ENCODE measurements at regions not wholly inside any gene's neighbourhood (a gene's known extent, or its start where the extent isn't known, plus 50 kb on each side); places are given as distances from the start of the nearest gene placed in this dataset.

DNA sequence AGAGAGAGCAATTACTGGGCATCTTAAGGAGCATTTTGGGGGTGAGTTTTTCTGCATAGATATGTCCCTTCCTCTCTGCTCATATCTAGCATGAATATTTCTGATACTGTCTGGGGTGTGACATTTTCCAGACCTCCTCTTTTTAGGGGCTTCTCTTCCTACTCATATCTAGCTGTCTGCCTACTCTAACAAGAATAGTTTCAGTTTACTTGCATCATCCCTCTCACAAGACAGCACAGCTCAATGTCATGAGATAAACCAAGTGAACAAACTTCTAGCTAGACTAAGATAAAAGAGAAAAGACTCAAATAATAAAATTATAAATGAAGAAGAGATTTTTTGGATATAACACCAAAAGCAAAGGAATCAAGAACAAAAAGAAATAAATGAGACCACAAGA lies 419.5 kb upstream of the SORCS1 start:
- TF ChIP-seq, protein P1, sequence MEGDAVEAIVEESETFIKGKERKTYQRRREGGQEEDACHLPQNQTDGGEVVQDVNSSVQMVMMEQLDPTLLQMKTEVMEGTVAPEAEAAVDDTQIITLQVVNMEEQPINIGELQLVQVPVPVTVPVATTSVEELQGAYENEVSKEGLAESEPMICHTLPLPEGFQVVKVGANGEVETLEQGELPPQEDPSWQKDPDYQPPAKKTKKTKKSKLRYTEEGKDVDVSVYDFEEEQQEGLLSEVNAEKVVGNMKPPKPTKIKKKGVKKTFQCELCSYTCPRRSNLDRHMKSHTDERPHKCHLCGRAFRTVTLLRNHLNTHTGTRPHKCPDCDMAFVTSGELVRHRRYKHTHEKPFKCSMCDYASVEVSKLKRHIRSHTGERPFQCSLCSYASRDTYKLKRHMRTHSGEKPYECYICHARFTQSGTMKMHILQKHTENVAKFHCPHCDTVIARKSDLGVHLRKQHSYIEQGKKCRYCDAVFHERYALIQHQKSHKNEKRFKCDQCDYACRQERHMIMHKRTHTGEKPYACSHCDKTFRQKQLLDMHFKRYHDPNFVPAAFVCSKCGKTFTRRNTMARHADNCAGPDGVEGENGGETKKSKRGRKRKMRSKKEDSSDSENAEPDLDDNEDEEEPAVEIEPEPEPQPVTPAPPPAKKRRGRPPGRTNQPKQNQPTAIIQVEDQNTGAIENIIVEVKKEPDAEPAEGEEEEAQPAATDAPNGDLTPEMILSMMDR (IDR thresholded peaks at IDR 0.05) = no peak

DNA sequence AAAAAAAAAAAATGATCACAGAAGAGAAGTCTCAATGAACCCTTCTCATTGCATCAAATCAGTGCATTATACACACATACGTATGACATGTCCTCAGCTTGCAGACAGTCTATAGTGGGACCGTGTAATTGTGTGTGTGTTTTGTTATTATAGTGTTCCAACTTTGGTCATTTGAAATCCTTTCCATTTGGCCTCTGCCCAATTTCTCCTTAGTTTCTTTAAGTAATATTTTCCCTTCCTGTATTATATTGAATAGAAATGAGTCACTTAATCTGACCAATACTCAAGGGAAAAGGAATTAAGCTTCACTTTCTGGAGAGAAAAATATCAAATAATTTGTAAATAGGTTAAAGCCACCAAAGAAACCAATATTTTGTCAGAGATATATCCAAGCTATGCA lies 415.5 kb upstream of the SORCS1 start:
- TF ChIP-seq, protein P1 (IDR thresholded peaks at IDR 0.05) = no peak

DNA sequence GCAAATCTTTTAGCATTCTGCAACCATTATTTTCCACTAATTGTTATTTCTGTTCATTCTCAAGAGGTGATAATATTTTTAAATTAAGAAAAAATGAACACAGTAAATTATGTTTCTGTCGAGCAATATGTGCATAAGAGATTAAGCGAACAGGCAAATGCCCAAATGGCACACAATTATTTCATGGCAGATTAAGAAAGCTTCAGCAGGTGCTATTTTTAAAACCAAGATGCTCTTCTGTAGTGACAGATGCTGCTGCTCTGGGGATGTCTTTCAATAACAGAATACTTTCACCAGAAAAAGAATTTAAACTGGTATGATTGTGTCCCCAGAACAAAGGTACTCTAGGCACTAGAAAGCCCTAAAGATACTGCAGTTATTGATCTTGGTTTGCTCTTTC lies 412.7 kb upstream of the SORCS1 start:
- TF ChIP-seq, protein P1 (IDR thresholded peaks at IDR 0.05) = no peak

DNA sequence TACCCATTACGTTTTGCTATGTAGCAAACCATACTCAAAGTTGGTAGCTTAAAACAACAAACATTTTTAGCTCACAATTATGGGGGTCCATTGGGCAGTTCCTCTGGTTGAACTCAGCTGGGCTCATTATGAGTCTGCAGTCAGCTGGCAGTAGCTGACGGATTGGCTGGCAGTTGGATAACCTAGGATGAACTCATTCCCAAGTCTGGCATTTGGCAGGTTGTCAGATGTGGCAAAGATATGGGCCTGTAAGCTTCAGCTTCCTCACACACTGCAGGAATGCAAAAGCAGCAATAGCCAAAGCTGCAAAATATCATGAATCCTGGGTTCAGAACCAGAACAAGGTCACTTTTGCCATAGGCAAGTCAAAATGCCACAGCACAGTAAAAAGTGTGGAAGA lies 412.2 kb upstream of the SORCS1 start:
- TF ChIP-seq, protein P1 (IDR thresholded peaks at IDR 0.05) = no peak

DNA sequence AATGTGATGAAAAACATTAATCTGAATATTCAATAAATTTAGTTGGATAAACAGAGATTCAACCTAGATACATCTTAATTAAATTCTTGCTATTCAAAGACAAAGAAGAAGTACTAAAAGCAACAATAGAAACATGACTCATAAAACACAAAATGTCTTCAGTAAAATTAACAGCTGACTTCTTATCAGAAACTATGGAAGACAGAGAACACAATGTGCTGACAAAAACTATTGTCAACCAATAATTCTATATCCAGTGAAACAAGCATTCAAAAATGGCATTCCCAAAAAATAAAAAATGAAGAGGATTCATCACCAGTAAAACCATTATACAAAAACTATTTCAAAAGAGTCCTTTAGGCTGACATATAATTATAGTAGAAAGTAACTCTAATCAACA lies 400.5 kb upstream of the SORCS1 start:
- TF ChIP-seq, protein P1 (IDR thresholded peaks at IDR 0.05) = no peak

DNA sequence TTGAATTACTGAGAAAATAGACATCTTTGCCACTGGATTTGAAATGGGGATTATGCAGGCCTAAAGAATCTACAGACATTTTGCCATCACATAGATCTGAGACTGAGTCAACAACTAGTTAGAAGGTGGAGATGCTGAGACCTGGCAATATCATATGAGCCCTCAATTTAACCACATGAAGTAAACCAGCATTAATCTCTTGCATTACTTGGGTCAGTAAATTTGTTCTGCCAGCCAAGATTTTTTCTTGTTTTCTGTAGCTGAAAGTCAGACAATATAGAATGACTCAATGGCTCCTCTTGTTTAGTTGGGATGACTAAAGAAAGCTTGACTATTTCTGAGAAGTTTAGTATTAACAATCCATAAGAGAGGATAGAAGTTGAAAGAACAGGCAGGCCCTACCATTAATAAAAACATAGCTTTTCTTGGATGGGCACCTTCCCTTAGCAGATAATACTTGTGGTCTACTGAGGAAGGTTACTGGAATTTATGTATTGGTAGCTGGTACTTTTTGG lies 396.7 kb upstream of the SORCS1 start:
- TF ChIP-seq, protein P1 (IDR thresholded peaks at IDR 0.05) = no peak

DNA sequence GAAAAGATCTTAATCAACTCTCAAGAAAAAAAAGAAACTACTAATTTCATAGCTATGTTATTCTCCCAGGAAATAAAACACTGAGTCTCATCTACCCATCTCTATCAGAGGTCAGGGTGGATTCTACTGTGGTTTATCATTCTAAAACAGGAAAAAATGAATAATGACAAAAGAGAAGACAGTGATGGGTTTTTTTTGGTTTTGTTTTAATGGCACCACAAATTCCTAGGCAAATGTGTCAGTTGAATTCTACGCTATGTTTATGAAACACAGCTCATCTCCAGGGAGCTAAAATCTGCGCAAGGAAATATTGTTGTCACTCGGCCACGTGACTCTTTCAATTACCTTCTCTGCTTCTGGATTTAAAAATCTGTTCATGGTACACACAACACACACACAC lies 393.4 kb upstream of the SORCS1 start:
- TF ChIP-seq, protein P1 (IDR thresholded peaks at IDR 0.05) = no peak

DNA sequence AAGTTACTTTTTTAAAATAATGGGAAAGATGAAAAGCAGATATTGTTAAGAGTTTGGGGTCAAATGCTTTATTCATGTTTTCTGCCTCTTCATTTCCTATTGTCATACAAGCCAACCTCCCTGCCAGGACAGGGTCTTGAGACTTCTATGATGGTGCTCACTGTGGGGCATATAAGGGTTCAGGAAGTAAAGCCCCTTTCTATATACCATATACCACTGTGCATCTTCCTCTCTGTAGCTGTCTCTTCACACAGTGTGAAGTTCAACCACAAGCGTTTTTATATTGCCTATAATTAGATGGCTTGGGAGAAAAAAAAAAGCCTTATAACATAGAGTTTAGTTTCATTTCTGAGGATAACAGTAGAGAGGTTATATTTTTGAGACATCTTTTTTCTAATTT lies 389.8 kb upstream of the SORCS1 start:
- TF ChIP-seq, protein P1 (IDR thresholded peaks at IDR 0.05) = no peak
